Effector memory CD8-positive, alpha-beta T cell (primary cell): ENCODE measurements at regions not wholly inside any gene's neighbourhood (a gene's known extent, or its start where the extent isn't known, plus 50 kb on each side); places are given as distances from the start of the nearest gene placed in this dataset.
A peak's percentile ranks its signal among the peaks of the same experiment; 100 is the strongest.

Source experiments
- ATAC-seq: fragments of 150-1000 bp; cut with Tn5 transposase; replicated peaks from 2 replicates; pipeline ENCODE4 v1.10.0; 2021; ENCODE audit warnings: mild to moderate bottlenecking, moderate library complexity
- DNase-seq, 3 experiments: peaks; one replicate each; pipeline ENCODE4 v3.0.0; 2021
- H3K27ac Mint-ChIP-seq, 2 donors: one replicate each; pipeline ENCODE4 v1.8.0; 2022; ENCODE audit warnings: mild to moderate bottlenecking in 2 of 2, mixed read lengths in 2 of 2, moderate library complexity in 2 of 2
- H3K27me3 Mint-ChIP-seq, 2 donors: one replicate each; pipeline ENCODE4 v1.8.0; 2022; ENCODE audit warnings: mixed read lengths in 2 of 2
- H3K36me3 Mint-ChIP-seq: one replicate; pipeline ENCODE4 v1.8.0; 2022; ENCODE audit warnings: mild to moderate bottlenecking, moderate library complexity, mixed read lengths; ENCODE audit not compliant: insufficient read depth
- H3K4me1 Mint-ChIP-seq, 2 donors: one replicate each; pipeline ENCODE4 v1.8.0; 2022; ENCODE audit warnings: low read depth in 2 of 2, mixed read lengths in 2 of 2
- H3K4me3 Mint-ChIP-seq, 2 donors: one replicate each; pipeline ENCODE4 v1.8.0; 2022; ENCODE audit warnings: mild to moderate bottlenecking in 2 of 2, mixed read lengths in 2 of 2, moderate library complexity in 2 of 2
- H3K9me3 Mint-ChIP-seq, 2 donors: one replicate each; pipeline ENCODE4 v1.8.0; 2022; ENCODE audit warnings: mixed read lengths in 2 of 2

DNA sequence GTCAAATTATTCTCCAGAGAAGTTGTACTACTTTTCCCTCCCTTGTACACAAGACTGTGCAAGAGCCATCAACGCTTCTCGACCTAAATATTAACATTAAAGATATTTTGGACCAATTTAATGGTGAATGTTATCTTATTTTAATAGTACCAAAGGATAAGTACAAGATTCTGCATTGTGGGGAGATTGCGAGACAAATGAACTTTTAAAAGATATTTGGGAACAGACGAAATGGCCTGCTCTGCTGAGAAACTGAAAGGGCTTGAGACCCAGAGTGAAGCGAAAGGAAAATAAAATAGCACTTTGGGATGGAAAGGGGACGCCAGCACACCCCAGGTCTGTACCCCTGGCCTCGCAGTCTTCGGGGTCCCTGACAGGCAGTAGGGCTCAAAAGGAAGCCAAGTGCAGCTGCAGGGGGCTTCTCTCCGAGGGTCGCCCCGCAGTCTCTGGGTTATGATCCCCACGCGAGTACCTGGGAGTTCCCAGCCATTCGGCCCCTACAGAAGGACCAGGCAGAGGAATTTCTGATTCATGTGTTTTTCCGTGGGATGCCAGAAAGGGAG, 97.6 kb upstream of the VGLL3 start:
- Mint-ChIP-seq H3K9me3 (peaks cover 0 to 5% of the 10 kb centered on the region in 2 donors), H3K27ac (no peak overlapping the region), H3K27me3 (peaks cover 0 to 9% of the 10 kb centered on the region in 2 donors), H3K4me3 (peak overlapping the region; percentile 29 to 51), H3K4me1 (peaks cover 0 to 5% of the 10 kb centered on the region in 2 donors), H3K36me3 (no peaks in the 10 kb centered on the region)
- no peak for DNase-seq
- no peak for ATAC-seq

- no peak for ATAC-seq
- Mint-ChIP-seq H3K4me3 (no peak overlapping the region), H3K9me3 (peaks cover 0 to 6% of the 10 kb centered on the region in 2 donors), H3K27ac (no peak overlapping the region), H3K27me3 (peaks cover 0 to 9% of the 10 kb centered on the region in 2 donors), H3K4me1 (peaks cover 0 to 5% of the 10 kb centered on the region in 2 donors), H3K36me3 (no peaks in the 10 kb centered on the region)
- DNase-seq: no peak
Observed at GRCh38 chr3:87084868-87085267, 93.9 kb upstream of the VGLL3 start.

DNA sequence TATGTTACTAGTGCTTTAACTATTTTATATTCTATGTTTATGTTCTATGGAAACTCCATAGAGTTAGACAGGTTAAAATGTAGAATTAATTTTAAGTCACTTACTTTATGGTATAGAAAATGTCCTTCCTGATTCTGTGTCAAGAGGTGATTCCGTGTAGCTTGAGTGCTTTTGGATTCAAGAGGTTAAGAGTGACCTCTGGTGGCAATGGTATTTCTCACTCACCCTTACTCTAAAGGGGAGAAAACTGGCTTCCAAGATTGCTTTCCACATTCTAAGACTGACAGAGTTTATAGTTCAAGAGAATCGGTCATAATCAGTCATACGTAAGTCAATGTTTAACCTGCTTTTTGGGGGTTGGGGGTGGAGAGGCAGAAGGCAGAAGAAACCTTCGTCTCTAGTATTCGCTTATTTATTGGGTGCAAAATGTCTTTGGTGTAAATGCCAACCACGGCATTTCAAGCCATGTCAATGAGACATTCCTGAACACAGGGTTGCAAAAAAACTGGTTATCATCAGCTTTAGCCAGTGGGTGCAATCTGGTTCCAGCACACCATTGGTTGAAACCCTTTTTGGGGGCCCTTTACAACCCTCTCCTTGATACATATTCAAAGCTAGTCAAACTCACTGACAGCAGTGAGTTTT, 92.0 kb upstream of the VGLL3 start:
- Mint-ChIP-seq H3K4me3 (no peak overlapping the region), H3K27me3 (no peaks in the 10 kb centered on the region), H3K9me3 (peaks cover 0 to 6% of the 10 kb centered on the region in 2 donors), H3K27ac (no peak overlapping the region), H3K36me3 (no peaks in the 10 kb centered on the region), H3K4me1 (no peaks in the 10 kb centered on the region)
- DNase-seq: no peak
- no peak for ATAC-seq

GRCh38 chr3:87077355-87077754, 86.4 kb upstream of the VGLL3 start:
- no peak for DNase-seq
- Mint-ChIP-seq H3K4me3 (no peak overlapping the region), H3K27ac (no peak overlapping the region), H3K9me3 (peaks cover 0 to 3% of the 10 kb centered on the region in 2 donors), H3K27me3 (no peaks in the 10 kb centered on the region), H3K36me3 (no peaks in the 10 kb centered on the region), H3K4me1 (no peaks in the 10 kb centered on the region)
- no peak for ATAC-seq

GRCh38 chr3:87076946-87077345, 86.0 kb upstream of the VGLL3 start:
- Mint-ChIP-seq H3K9me3 (peaks cover 0 to 3% of the 10 kb centered on the region in 2 donors), H3K27me3 (no peaks in the 10 kb centered on the region), H3K4me1 (no peaks in the 10 kb centered on the region), H3K27ac (no peak overlapping the region), H3K4me3 (no peak overlapping the region), H3K36me3 (no peaks in the 10 kb centered on the region)
- DNase-seq (no peak), ATAC-seq (no peak)

- ATAC-seq: no peak
Observed at GRCh38 chr3:87073496-87074145, 82.7 kb upstream of the VGLL3 start.

GRCh38 chr3:87072446-87072845, 81.5 kb upstream of the VGLL3 start:
- ATAC-seq (no peak), DNase-seq (no peak)
- no peak overlapping the region for H3K4me3 Mint-ChIP-seq
- no peak overlapping the region for H3K27ac Mint-ChIP-seq
- no peaks in the 10 kb centered on the region for H3K9me3 Mint-ChIP-seq
- no peaks in the 10 kb centered on the region for H3K27me3 Mint-ChIP-seq
- H3K4me1 Mint-ChIP-seq: no peaks in the 10 kb centered on the region
- no peaks in the 10 kb centered on the region for H3K36me3 Mint-ChIP-seq

More at GRCh38 chr3:87073496-87074145, 82.7 kb upstream of the VGLL3 start:
- Mint-ChIP-seq H3K9me3 (no peaks in the 10 kb centered on the region), H3K36me3 (no peaks in the 10 kb centered on the region), H3K4me3 (no peak overlapping the region), H3K4me1 (no peaks in the 10 kb centered on the region), H3K27me3 (no peaks in the 10 kb centered on the region), H3K27ac (no peak overlapping the region)
- no peak for DNase-seq

GRCh38 chr3:87069971-87070370, 79.0 kb upstream of the VGLL3 start:
- no peak for ATAC-seq
- no peak overlapping the region for H3K4me3 Mint-ChIP-seq
- H3K27me3 Mint-ChIP-seq: no peaks in the 10 kb centered on the region
- no peak overlapping the region for H3K27ac Mint-ChIP-seq
- H3K9me3 Mint-ChIP-seq: no peaks in the 10 kb centered on the region
- DNase-seq: no peak
- no peaks in the 10 kb centered on the region for H3K4me1 Mint-ChIP-seq
- no peaks in the 10 kb centered on the region for H3K36me3 Mint-ChIP-seq

GRCh38 chr3:87069021-87069420, 78.1 kb upstream of the VGLL3 start:
- ATAC-seq: no peak
- no peaks in the 10 kb centered on the region for H3K9me3 Mint-ChIP-seq
- no peaks in the 10 kb centered on the region for H3K4me1 Mint-ChIP-seq

GRCh38 chr3:87062685-87063084, 71.7 kb upstream of the VGLL3 start:
- no peak overlapping the region for H3K27ac Mint-ChIP-seq
- ATAC-seq: no peak
- H3K36me3 Mint-ChIP-seq: no peaks in the 10 kb centered on the region
- no peaks in the 10 kb centered on the region for H3K27me3 Mint-ChIP-seq
- no peaks in the 10 kb centered on the region for H3K4me1 Mint-ChIP-seq
- no peak for DNase-seq
- H3K4me3 Mint-ChIP-seq: no peak overlapping the region
- peaks cover 0 to 2% of the 10 kb centered on the region in 2 donors for H3K9me3 Mint-ChIP-seq

More at GRCh38 chr3:87069021-87069420, 78.1 kb upstream of the VGLL3 start:
- Mint-ChIP-seq H3K4me3 (no peak overlapping the region), H3K27me3 (no peaks in the 10 kb centered on the region), H3K36me3 (no peaks in the 10 kb centered on the region), H3K27ac (no peak overlapping the region)
- DNase-seq: no peak

DNA sequence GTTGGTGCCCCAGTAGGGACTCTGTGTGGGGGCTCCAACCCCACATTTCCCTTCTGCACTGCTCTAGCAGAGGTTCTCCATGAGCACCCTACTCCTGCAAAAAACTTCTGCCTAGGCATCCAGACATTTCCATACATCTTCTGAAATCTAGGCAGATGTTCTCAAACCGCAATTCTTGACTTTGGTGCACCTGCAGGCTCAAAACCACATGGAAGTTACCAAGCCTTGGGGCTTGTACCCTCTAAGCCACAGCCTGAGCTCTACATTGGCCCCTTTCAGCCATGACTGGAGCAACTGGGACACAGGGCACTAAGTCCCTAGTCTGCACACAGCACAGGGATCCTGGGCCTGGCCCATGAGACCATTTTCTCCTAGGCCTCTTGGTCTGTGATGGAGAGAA, 66.5 kb upstream of the VGLL3 start:
- peaks cover 0 to 8% of the 10 kb centered on the region in 2 donors for H3K9me3 Mint-ChIP-seq
- no peaks in the 10 kb centered on the region for H3K36me3 Mint-ChIP-seq
- no peak for DNase-seq
- ATAC-seq: no peak
- H3K4me1 Mint-ChIP-seq: no peaks in the 10 kb centered on the region
- H3K27me3 Mint-ChIP-seq: no peaks in the 10 kb centered on the region
- no peak overlapping the region for H3K27ac Mint-ChIP-seq
- no peak overlapping the region for H3K4me3 Mint-ChIP-seq

- H3K4me1 Mint-ChIP-seq: no peaks in the 10 kb centered on the region
- ATAC-seq: no peak
- H3K4me3 Mint-ChIP-seq: no peak overlapping the region
- H3K27ac Mint-ChIP-seq: no peak overlapping the region
- H3K9me3 Mint-ChIP-seq: peaks cover 2 to 8% of the 10 kb centered on the region in 2 donors
- DNase-seq: no peak
- H3K27me3 Mint-ChIP-seq: no peaks in the 10 kb centered on the region
- H3K36me3 Mint-ChIP-seq: no peaks in the 10 kb centered on the region
Observed at GRCh38 chr3:87053553-87053952, 62.6 kb upstream of the VGLL3 start.

- H3K27me3 Mint-ChIP-seq: no peaks in the 10 kb centered on the region
- no peak for DNase-seq
- no peak for ATAC-seq
- no peaks in the 10 kb centered on the region for H3K36me3 Mint-ChIP-seq
- no peak overlapping the region for H3K27ac Mint-ChIP-seq
- H3K4me3 Mint-ChIP-seq: no peak overlapping the region
- no peaks in the 10 kb centered on the region for H3K4me1 Mint-ChIP-seq
- peaks cover 2 to 8% of the 10 kb centered on the region in 2 donors for H3K9me3 Mint-ChIP-seq
Observed at GRCh38 chr3:87052499-87053260, 61.7 kb upstream of the VGLL3 start.
